Tibial artery (tissue), 4 donors: ENCODE measurements at regions not wholly inside any gene's neighbourhood (a gene's known extent, or its start where the extent isn't known, plus 50 kb on each side); places are given as distances from the start of the nearest gene placed in this dataset.

Source experiments
- DNase-seq, 2 donors: peaks; one replicate each; pipeline ENCODE4 v3.0.0-alpha.2; 2019
- H3K27ac ChIP-seq, 2 donors: fragments of 200-600 bp; sonication (generic) in 1 of 2; 1 replicate in 1 of 2; 2 replicates in 1 of 2; pipeline ENCODE4 v1.5.1; 2018 to 2019; ENCODE audit warnings: mild to moderate bottlenecking in 1 of 2
- H3K27me3 ChIP-seq, 2 donors: fragments of 200-600 bp; sonication (generic) in 1 of 2; one replicate each; pipeline versions ENCODE4 v1.5.1 to v1.6.0; 2016 to 2019
- H3K36me3 ChIP-seq, 3 donors: fragments of 200-600 bp; sonication (generic) in 2 of 3; one replicate each; pipeline ENCODE4 v1.5.1; 2016 to 2019; ENCODE audit warnings: mild to moderate bottlenecking in 2 of 3
- H3K4me1 ChIP-seq, 4 donors: fragments of 200-600 bp; sonication (generic) in 2 of 4; 1 replicate in 3 of 4; 2 replicates in 1 of 4; pipeline ENCODE4 v1.5.1; 2016 to 2019
- H3K4me3 ChIP-seq, 2 donors: fragments of 200-600 bp; sonication (generic) in 1 of 2; 1 replicate in 1 of 2; 2 replicates in 1 of 2; pipeline ENCODE4 v1.5.1; 2018 to 2019; ENCODE audit warnings: mild to moderate bottlenecking in 2 of 2
- H3K9me3 ChIP-seq, 3 donors: fragments of 200-600 bp; sonication (generic) in 1 of 3; one replicate each; pipeline ENCODE4 v1.5.1; 2016 to 2019
- CTCF ChIP-seq, 2 experiments: fragments of 200-600 bp in 1 of 2; fragments of 450-650 bp in 1 of 2; IDR thresholded peaks; one replicate each; pipeline ENCODE4 v1.5.1; 2017 to 2019; ENCODE audit warnings: antibody characterized with exemption in 2 of 2, mild to moderate bottlenecking in 1 of 2, moderate library complexity in 1 of 2
- intact Hi-C: fragments of 100-400 bp; cut with DNase I; formaldehyde crosslinking; loops from one replicate; pipeline ENCODE4 v1.15.0; 2023; ENCODE audit warnings: low total_unique reads

- H3K4me1 ChIP-seq: no peaks in the 10 kb centered on the region
Observed at GRCh38 chr12:125247477-125247876, 182.2 kb downstream of the AACS start.

GRCh38 chr12:125249066-125249824, 184.0 kb downstream of the AACS start:
- no peak for DNase-seq
- intact Hi-C loops: no loop called here
- no peak for TF ChIP-seq CTCF (IDR thresholded peaks at IDR 0.05)
- Histone ChIP-seq H3K27me3 (peaks cover 0 to 33% of the 10 kb centered on the region in 2 donors), H3K36me3 (no peaks in the 10 kb centered on the region), H3K27ac (no peak overlapping the region), H3K4me3 (no peak overlapping the region), H3K4me1 (no peaks in the 10 kb centered on the region), H3K9me3 (no peaks in the 10 kb centered on the region)

More at GRCh38 chr12:125247477-125247876, 182.2 kb downstream of the AACS start:
- Histone ChIP-seq H3K27ac (no peak overlapping the region), H3K27me3 (peaks cover 0 to 40% of the 10 kb centered on the region in 2 donors), H3K36me3 (no peaks in the 10 kb centered on the region), H3K4me3 (no peak overlapping the region), H3K9me3 (no peaks in the 10 kb centered on the region)
- DNase-seq: no peak
- intact Hi-C loops: no loop called here
- TF ChIP-seq CTCF (IDR thresholded peaks at IDR 0.05): no peak

- Histone ChIP-seq H3K4me3 (no peak overlapping the region), H3K27me3 (peaks cover 0 to 26% of the 10 kb centered on the region in 2 donors), H3K4me1 (no peaks in the 10 kb centered on the region), H3K36me3 (no peaks in the 10 kb centered on the region), H3K9me3 (no peaks in the 10 kb centered on the region), H3K27ac (no peak overlapping the region)
- intact Hi-C loops: no loop called here
- TF ChIP-seq CTCF (IDR thresholded peaks at IDR 0.05): no peak
- no peak for DNase-seq
Observed at GRCh38 chr12:125249932-125250331, 184.7 kb downstream of the AACS start.

GRCh38 chr12:125254236-125254635, 189.0 kb downstream of the AACS start:
- TF ChIP-seq CTCF (IDR thresholded peaks at IDR 0.05): no peak
- intact Hi-C loops: no loop called here

GRCh38 chr12:125254856-125255255, 189.6 kb downstream of the AACS start:
- no peak overlapping the region for H3K4me3 ChIP-seq
- H3K27me3 ChIP-seq: peaks cover 0 to 4% of the 10 kb centered on the region in 2 donors
- no peak for TF ChIP-seq CTCF (IDR thresholded peaks at IDR 0.05)
- H3K36me3 ChIP-seq: no peaks in the 10 kb centered on the region
- H3K9me3 ChIP-seq: no peaks in the 10 kb centered on the region
- DNase-seq: no peak
- no peak overlapping the region for H3K27ac ChIP-seq
- intact Hi-C loops: no loop called here
- H3K4me1 ChIP-seq: no peaks in the 10 kb centered on the region

More at GRCh38 chr12:125254236-125254635, 189.0 kb downstream of the AACS start:
- H3K4me3 ChIP-seq: no peak overlapping the region
- no peaks in the 10 kb centered on the region for H3K4me1 ChIP-seq
- DNase-seq: no peak
- H3K36me3 ChIP-seq: no peaks in the 10 kb centered on the region
- H3K27ac ChIP-seq: no peak overlapping the region
- peaks cover 0 to 4% of the 10 kb centered on the region in 2 donors for H3K27me3 ChIP-seq
- H3K9me3 ChIP-seq: no peaks in the 10 kb centered on the region
